ENCODE measurements at regions not wholly inside any gene's neighbourhood (a gene's known extent, or its start where the extent isn't known, plus 50 kb on each side); places are given as distances from the start of the nearest gene placed in this dataset.

DNA sequence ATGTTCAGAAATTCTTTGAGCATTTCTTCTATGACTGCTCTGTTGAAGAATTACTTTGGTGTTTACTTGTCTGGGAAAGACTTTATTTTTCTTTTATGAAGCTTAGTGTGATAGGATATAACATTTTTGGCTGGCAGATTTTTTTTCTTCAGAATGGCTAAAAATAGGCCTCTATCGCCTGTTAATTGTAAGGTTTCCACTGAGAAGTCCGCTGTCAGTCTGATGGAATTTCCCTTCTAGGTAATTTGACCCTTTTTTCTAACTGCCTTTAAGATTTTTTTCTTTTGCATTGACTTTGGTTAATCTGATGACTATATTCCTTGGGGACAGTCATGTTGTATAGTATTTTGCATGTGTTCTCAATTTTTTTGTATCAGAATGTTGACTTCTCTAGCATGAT is 590.7 kb downstream of the ADCYAP1 start:
- 85 to 90% (median 85%) methylated on average over 2 of the region's 2 CpGs for WGBS, 3 donors
- TF ChIP-seq, protein P1, sequence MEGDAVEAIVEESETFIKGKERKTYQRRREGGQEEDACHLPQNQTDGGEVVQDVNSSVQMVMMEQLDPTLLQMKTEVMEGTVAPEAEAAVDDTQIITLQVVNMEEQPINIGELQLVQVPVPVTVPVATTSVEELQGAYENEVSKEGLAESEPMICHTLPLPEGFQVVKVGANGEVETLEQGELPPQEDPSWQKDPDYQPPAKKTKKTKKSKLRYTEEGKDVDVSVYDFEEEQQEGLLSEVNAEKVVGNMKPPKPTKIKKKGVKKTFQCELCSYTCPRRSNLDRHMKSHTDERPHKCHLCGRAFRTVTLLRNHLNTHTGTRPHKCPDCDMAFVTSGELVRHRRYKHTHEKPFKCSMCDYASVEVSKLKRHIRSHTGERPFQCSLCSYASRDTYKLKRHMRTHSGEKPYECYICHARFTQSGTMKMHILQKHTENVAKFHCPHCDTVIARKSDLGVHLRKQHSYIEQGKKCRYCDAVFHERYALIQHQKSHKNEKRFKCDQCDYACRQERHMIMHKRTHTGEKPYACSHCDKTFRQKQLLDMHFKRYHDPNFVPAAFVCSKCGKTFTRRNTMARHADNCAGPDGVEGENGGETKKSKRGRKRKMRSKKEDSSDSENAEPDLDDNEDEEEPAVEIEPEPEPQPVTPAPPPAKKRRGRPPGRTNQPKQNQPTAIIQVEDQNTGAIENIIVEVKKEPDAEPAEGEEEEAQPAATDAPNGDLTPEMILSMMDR (IDR thresholded peaks at IDR 0.05): no peak
- Histone ChIP-seq H3K27me3 (ENCODE audit: insufficient read depth in 3 of 3, low read length in 2 of 3) (no peaks in the 10 kb centered on the region), H3K4me3 (no peak overlapping the region), H3K4me1 (no peaks in the 10 kb centered on the region), H3K27ac (no peak overlapping the region), H3K36me3 (ENCODE audit: insufficient read depth in 1 of 2, low read depth in 1 of 2) (no peaks in the 10 kb centered on the region), H3K9me3 (peaks cover 3% of the 10 kb centered on the region)
- intact Hi-C loops (cut with DNase I): no loop called here
- DNase-seq: no peak
- ATAC-seq: no peak

DNA sequence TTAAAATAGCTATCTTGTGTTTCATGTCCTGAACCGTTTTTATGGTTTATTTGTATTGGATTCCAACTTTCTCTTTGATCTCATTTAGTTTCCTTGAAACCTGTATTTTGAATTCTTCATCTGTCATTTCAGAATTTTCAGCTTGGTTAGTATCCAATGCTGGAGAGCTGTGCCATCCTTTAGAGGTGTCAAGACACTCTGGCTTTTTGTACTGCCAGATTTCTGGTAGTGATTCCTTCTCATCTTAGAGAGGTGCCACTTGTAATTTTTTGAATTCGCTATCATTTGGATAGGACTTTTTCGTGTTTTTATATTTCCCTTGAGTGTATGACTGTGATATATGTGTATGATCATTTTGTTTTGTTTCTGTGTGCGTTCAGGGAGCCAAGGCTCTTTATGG is 591.4 kb downstream of the ADCYAP1 start:
- no peaks in the 10 kb centered on the region for H3K36me3 ChIP-seq (ENCODE audit: insufficient read depth in 1 of 2, low read depth in 1 of 2)
- no peaks in the 10 kb centered on the region for H3K4me1 ChIP-seq
- TF ChIP-seq, protein P1 (IDR thresholded peaks at IDR 0.05): no peak
- no peak for DNase-seq
- no peak overlapping the region for H3K27ac ChIP-seq
- no peak overlapping the region for H3K4me3 ChIP-seq
- WGBS, 3 donors: 77 to 78% (median 78%) methylated on average over 4 of the region's 4 CpGs
- H3K27me3 ChIP-seq (ENCODE audit: insufficient read depth in 3 of 3, low read length in 2 of 3): no peaks in the 10 kb centered on the region
- H3K9me3 ChIP-seq: peaks cover 3% of the 10 kb centered on the region
- no peak for ATAC-seq
- intact Hi-C loops (cut with DNase I): no loop called here

DNA sequence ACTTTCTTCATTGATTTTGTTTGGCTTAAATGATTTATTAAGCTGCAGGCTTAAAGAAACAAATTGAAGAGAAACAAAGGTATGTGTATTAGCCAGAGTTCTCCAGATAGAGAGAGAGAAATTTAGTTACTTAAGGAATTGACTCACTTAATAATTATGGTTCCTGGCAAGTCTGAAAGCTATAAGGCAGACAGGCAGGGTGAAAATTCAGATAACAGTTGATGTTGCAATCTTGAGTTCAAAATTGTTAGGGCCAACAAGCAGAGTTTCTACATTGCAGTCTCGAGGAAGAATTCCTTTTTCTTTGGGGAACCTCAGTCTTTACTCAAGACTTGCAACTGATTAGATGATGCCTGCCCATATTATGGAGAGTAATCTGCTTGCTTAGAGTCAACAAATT is 593.5 kb downstream of the ADCYAP1 start:
- Histone ChIP-seq H3K9me3 (peaks cover 3% of the 10 kb centered on the region), H3K27me3 (ENCODE audit: insufficient read depth in 3 of 3, low read length in 2 of 3) (no peaks in the 10 kb centered on the region), H3K36me3 (ENCODE audit: insufficient read depth in 1 of 2, low read depth in 1 of 2) (no peaks in the 10 kb centered on the region), H3K4me1 (no peaks in the 10 kb centered on the region), H3K27ac (no peak overlapping the region), H3K4me3 (no peak overlapping the region)
- intact Hi-C loops (cut with DNase I): no loop called here
- WGBS, 3 donors: 67 to 70% (median 69%) methylated on average over 1 of the region's 1 CpG
- ATAC-seq (no peak), DNase-seq (no peak)
- TF ChIP-seq, protein P1 (IDR thresholded peaks at IDR 0.05): no peak

DNA sequence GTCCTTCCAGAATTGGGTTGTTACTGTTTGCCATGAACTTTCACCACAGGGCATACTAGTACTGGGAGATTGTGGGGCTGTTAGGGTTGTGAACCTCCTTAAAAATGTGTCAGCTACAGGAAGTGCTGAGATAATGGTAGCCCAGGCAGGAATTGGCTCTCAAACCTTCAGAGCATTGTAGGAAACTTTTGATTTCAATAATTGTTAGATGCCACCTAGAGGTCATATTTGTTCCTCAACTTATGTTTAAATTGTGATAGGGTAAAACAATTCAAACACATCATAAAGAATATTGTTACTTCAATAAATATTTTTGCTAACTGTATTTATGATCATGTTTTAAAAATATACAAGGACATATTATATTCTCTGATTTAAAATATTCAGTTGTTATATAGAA is 594.6 kb downstream of the ADCYAP1 start:
- Histone ChIP-seq H3K27ac (no peak overlapping the region), H3K27me3 (ENCODE audit: insufficient read depth in 3 of 3, low read length in 2 of 3) (no peaks in the 10 kb centered on the region), H3K9me3 (peaks cover 3% of the 10 kb centered on the region), H3K36me3 (ENCODE audit: insufficient read depth in 1 of 2, low read depth in 1 of 2) (no peaks in the 10 kb centered on the region), H3K4me3 (no peak overlapping the region), H3K4me1 (no peaks in the 10 kb centered on the region)
- intact Hi-C loops (cut with DNase I): no loop called here
- ATAC-seq (no peak), DNase-seq (no peak)
- TF ChIP-seq, protein P1 (IDR thresholded peaks at IDR 0.05): no peak

DNA sequence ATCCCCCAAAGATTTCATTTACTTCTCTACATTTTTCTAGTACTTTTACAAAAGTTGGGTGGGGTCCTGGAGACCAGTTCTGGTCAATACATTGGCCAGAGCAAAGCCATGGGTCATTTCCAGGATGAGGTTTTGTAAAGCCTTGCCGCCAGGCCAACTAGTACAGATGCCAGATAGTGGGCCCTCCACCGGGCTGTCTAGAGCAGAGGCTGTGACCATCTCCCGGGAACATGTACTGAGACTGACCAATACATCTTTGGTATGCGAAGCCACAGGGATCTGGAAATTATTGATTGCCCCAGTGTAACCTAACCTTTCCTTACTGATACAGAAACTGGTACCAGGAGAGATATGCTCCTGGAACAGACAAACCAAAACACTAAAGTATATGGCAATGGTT is 599.2 kb downstream of the ADCYAP1 start:
- H3K9me3 ChIP-seq: no peaks in the 10 kb centered on the region
- no peak for ATAC-seq
- no peak overlapping the region for H3K4me3 ChIP-seq
- 75 to 79% (median 76%) methylated on average over 4 of the region's 4 CpGs for WGBS, 3 donors
- no peak for DNase-seq
- no peaks in the 10 kb centered on the region for H3K27me3 ChIP-seq (ENCODE audit: insufficient read depth in 3 of 3, low read length in 2 of 3)
- H3K4me1 ChIP-seq: no peaks in the 10 kb centered on the region
- no peaks in the 10 kb centered on the region for H3K36me3 ChIP-seq (ENCODE audit: insufficient read depth in 1 of 2, low read depth in 1 of 2)
- TF ChIP-seq, protein P1 (IDR thresholded peaks at IDR 0.05): no peak
- H3K27ac ChIP-seq: no peak overlapping the region
- intact Hi-C loops (cut with DNase I): no loop called here
